SK-N-SH treated with all-trans-retinoic acid at 6 μM for 48 hours (cell line): ENCODE measurements at regions not wholly inside any gene's neighbourhood (a gene's known extent, or its start where the extent isn't known, plus 50 kb on each side); places are given as distances from the start of the nearest gene placed in this dataset.

ENCODE experiments used
- ARNTL ChIP-seq: fragments of 450-650 bp; formaldehyde crosslinking; IDR thresholded peaks from 2 replicates; pipeline ENCODE4 v1.5.0; 2020; ENCODE audit warnings: low read depth, mild to moderate bottlenecking, moderate library complexity, borderline replicate concordance
- BACH2 ChIP-seq: fragments of 250-450 bp; sonication (Bioruptor Pico); IDR thresholded peaks from 2 replicates; pipeline ENCODE4 v1.9.0; 2021; ENCODE audit warnings: mild to moderate bottlenecking, borderline replicate concordance
- CSRNP3 ChIP-seq: fragments of 250-450 bp; sonication (Bioruptor Pico); IDR thresholded peaks from 2 replicates; pipeline ENCODE4 v1.5.1; 2021; ENCODE audit warnings: mild to moderate bottlenecking, moderate library complexity
- ESRRG ChIP-seq: fragments of 250-450 bp; sonication (Bioruptor Pico); IDR thresholded peaks from 2 replicates; pipeline ENCODE4 v1.6.1; 2021; ENCODE audit warnings: mild to moderate bottlenecking
- GLIS3 ChIP-seq: fragments of 250-450 bp; sonication (Bioruptor Pico); IDR thresholded peaks from 2 replicates; pipeline ENCODE4 v1.5.0; 2020; ENCODE audit warnings: mild to moderate bottlenecking, moderate library complexity
- PATZ1 ChIP-seq: fragments of 250-450 bp; sonication (Bioruptor Pico); IDR thresholded peaks from 2 replicates; pipeline ENCODE4 v1.8.0; 2020; ENCODE audit warnings: mild to moderate bottlenecking, moderate library complexity, borderline replicate concordance
- PPARA ChIP-seq: fragments of 250-450 bp; sonication (Bioruptor Pico); IDR thresholded peaks from 2 replicates; pipeline ENCODE4 v1.5.0; 2020; ENCODE audit warnings: mild to moderate bottlenecking, borderline replicate concordance
- SNAI2 ChIP-seq: fragments of 250-450 bp; sonication (Bioruptor Pico); IDR thresholded peaks from 2 replicates; pipeline ENCODE4 v1.5.0; 2020; ENCODE audit warnings: mild to moderate bottlenecking, moderate library complexity
- TSHZ2 ChIP-seq: fragments of 250-450 bp; sonication (Bioruptor Pico); IDR thresholded peaks from 2 replicates; pipeline ENCODE4 v1.5.0; 2020; ENCODE audit warnings: mild to moderate bottlenecking, moderate library complexity
- ZFP3 ChIP-seq: fragments of 250-450 bp; sonication (Bioruptor Pico); IDR thresholded peaks from 2 replicates; pipeline ENCODE4 v1.5.0; 2020; ENCODE audit warnings: mild to moderate bottlenecking, moderate library complexity
- ZFP30 ChIP-seq: fragments of 450-650 bp; formaldehyde crosslinking; IDR thresholded peaks from 2 replicates; pipeline ENCODE4 v1.5.0; 2022; ENCODE audit warnings: mild to moderate bottlenecking, moderate library complexity
- ZNF565 ChIP-seq: fragments of 450-650 bp; formaldehyde crosslinking; conservative IDR thresholded peaks from 2 replicates; pipeline ENCODE4 v1.5.0; 2020; ENCODE audit warnings: low read depth, mild to moderate bottlenecking, moderate library complexity
- TF ChIP-seq, protein P1 (sequence below): fragments of 250-450 bp; sonication (Bioruptor Pico); IDR thresholded peaks from 2 replicates; pipeline ENCODE4 v1.5.1; 2020; ENCODE audit warnings: low read depth, mild to moderate bottlenecking, moderate library complexity

- TF ChIP-seq TSHZ2 (CRISPR knock-in tag) = no peak
- TF ChIP-seq PPARA (CRISPR knock-in tag) = no peak
- no peak for TF ChIP-seq PATZ1 (CRISPR knock-in tag)
- no peak for TF ChIP-seq SNAI2 (CRISPR knock-in tag)
- no peak for TF ChIP-seq ZFP30 (CRISPR knock-in tag)
- TF ChIP-seq, protein P1, sequence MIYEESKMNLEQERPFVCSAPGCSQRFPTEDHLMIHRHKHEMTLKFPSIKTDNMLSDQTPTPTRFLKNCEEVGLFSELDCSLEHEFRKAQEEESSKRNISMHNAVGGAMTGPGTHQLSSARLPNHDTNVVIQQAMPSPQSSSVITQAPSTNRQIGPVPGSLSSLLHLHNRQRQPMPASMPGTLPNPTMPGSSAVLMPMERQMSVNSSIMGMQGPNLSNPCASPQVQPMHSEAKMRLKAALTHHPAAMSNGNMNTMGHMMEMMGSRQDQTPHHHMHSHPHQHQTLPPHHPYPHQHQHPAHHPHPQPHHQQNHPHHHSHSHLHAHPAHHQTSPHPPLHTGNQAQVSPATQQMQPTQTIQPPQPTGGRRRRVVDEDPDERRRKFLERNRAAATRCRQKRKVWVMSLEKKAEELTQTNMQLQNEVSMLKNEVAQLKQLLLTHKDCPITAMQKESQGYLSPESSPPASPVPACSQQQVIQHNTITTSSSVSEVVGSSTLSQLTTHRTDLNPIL (CRISPR knock-in tag) = no peak
- no peak for TF ChIP-seq BACH2 (CRISPR knock-in tag)
- TF ChIP-seq CSRNP3 (CRISPR knock-in tag) = no peak
- TF ChIP-seq ZNF565 (CRISPR knock-in tag) = no peak
- TF ChIP-seq ARNTL (CRISPR knock-in tag) = no peak
- no peak for TF ChIP-seq ZFP3 (CRISPR knock-in tag)
- TF ChIP-seq GLIS3 (CRISPR knock-in tag) = no peak
- no peak for TF ChIP-seq ESRRG (CRISPR knock-in tag)
Observed at GRCh38 chr10:94206176-94206575, 156.6 kb downstream of the NOC3L start.
